GM21447 (cell line): ENCODE measurements at regions not wholly inside any gene's neighbourhood (a gene's known extent, or its start where the extent isn't known, plus 50 kb on each side); places are given as distances from the start of the nearest gene placed in this dataset.
"Not testable (repeated sequence)": the region's sequence is repeated elsewhere in the genome, so short reads cannot be mapped to it uniquely, and the experiment has no call there.

Experiments used
- ATAC-seq: cut with Tn5 transposase; IDR thresholded peaks from one replicate; pipeline ENCODE4 v1.9.1; 2021; ENCODE audit not compliant: unreplicated experiment

DNA sequence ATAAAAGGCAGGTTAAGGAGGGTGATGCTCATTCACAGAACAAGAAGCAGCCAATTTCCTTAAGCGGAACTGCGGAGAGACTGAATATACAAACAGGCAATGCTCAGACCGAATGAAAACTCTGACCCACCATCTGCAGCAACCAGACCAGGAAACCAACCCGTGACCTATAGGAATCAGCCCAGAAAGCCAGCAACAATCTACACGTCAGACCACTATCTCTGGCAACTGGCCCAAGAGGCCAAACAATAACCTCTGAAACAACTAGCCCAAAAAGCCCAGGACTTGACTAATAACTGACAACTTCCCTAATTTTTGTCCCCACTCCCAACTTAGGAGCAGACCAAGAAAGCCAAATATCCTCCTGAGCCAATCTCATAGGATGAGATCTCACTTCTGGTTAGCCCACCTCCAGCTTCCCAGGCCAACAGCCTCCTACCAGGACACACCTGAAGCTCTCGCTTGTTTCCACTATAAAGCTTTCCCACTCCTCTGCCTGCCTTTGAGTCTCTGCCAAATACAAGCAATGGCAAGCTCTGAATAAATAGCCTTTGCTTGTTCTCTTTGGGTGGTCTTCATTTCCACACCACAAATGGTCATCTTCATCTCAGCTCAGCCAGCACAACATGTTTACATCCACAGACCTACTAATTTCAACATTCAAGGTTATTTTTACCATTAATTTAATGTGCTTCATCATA, 168.5 kb downstream of the HSD17B3 start:
- no peak for ATAC-seq

DNA sequence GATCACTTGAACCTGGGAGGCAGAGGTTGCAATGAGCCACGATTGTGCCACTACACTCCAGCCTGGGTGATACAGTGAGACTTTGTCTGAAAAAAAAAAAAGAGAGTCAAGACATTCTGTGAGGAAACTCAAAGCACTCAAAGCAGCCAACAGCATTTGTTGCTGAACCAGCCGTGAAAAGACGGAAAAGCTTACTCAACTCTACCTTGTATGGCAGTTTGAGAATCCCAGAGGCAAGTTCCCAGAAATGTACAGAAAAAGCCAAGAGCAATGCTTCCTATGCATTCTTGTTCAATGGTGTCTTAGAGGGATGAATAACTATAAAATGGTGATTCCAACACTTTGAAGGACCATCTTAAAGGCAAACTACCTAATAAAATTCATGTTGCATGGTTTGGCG, 170.2 kb downstream of the HSD17B3 start:
- ATAC-seq: no peak

DNA sequence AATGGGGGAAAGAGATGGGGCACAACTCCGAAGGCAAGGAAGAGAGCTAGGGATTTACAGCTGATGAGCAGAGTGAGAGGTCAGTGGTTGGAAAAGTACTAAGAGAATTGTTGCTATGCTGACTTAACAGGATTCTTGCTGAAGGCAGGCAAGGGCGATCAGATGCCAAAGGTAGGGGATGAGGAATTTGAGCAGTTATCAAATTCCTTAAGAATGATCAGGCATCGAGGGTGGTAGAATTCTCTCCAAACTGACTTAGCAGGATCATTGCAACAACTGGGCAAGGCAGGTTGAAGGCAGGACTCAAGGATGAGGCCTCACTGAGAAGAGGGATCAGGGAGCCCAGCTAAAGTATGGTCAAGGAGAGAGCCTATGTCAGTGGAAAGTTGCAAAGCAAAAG, 171.0 kb downstream of the HSD17B3 start:
- ATAC-seq: no peak

DNA sequence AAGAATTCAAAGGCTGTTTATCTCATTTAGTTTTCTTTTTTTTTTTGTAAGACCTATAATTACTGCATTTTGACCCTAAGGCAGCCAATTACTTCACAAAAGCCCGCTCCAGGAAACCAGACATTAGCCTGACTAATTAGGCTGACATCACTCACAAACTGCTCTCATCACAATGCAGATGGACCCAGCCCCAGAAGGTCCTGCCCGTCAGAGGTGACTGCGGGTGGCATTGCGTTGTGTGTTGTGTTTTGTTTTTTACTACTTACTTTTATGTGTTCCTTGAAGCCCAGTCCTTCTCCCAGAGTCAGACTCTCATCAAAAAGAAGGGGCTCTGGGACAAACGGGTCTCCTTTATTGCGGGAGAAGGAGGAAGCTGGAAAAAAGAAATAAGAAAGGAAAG, 172.2 kb downstream of the HSD17B3 start:
- no peak for ATAC-seq

DNA sequence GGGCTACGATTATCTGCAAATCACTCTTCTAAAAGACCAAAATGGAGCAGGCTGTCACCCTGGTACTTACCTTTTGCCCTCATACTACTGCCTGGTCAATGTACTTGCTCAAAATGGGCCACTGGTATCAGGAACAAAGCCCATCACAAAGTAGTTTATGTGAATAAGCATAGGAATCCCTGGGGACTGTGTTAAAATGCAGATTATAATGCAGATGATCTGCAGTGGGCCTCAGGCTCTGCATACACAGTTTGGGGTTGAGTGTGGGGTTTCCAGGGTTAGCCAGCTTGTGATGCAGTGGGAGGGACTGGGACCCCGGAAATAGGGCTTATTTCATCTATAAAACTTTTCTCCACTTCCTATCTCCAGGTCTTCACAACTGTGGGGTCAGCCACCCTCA, 173.1 kb downstream of the HSD17B3 start:
- ATAC-seq: no peak

DNA sequence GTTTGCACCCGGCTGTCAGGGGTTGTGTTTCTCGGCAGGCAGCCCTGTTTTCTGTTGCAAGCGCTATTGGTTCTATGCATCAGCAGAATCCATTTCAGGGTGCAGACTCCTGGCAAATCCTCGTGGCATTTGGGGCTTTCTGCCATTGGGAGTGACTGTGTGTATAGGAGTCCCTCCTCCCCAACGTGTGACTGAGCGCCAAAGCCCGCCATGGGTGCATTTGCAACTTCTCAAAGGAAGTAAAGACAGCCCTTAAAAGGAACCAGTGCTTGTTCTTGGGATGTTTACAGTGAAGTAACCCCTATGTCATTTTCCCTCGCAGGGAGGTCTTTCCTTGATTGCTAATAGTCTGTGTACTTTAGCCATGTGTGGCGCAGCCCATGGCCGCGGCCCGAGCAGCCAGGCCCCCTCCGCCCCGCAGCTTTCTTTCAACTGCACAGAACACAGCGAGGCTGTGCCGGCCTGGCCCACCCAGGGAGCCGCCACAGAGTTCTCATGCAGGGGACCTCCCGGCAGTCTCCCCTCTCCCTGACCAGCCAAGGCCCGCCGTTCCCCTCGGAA, 175.6 kb downstream of the HSD17B3 start:
- ATAC-seq: no peak

DNA sequence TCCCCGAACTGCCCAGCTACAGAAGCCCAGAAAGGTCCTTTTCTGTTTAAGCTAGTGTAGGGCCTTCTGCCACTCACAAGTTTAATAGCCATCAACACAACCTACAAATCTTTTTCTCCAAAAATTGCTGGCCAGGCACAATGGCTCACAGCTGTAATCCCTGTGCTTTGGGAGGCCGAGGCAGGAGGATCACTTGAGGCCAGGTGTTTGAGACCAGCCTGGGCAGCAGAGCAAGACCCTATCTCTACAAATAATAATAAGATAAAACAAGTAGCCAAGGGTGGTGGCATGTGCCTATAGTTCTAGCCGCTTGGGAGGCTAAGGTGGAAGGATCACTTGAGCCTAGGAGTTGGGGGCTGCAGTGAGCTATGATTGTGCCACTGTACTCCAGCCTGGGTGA, 176.4 kb downstream of the HSD17B3 start:
- no peak for ATAC-seq

DNA sequence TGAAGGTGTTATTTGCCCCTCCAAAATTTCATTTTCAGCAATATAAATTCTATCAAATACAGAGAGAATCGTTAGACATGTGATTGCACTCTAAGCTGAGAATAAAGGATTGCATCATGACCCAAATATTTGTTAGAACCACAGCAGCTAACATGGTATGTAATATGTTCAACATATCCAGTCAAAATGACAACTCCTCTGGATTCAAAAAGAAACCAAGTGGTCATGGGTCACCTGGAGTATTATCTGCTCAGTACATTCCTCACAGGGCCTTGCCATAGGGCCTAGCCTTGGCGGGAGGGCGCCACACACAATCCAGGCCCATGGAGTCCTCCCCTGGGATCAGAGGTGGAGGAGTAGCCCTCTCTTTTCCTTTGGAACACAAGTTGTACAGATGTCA, 179.2 kb downstream of the HSD17B3 start:
- ATAC-seq: no peak

DNA sequence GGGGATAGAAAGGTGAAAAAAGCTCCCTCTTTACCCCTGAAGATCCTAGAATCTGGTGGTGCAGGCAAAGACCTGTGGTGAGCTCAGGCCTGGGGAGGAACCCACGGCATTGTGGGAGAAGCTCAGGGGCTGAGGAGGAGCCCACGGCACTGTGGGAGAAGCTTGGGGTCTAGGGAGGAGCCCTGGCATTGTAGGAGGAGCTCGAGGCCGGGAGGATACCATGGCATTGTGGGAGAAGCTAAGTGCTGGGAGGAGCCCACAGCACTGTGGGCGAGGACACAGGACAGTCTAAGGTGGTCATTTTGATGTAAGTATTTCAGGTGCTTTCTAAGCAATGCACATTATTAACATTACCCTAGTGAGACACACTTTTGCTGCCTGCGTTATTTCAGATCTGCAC, 179.7 kb downstream of the HSD17B3 start:
- no peak for ATAC-seq

DNA sequence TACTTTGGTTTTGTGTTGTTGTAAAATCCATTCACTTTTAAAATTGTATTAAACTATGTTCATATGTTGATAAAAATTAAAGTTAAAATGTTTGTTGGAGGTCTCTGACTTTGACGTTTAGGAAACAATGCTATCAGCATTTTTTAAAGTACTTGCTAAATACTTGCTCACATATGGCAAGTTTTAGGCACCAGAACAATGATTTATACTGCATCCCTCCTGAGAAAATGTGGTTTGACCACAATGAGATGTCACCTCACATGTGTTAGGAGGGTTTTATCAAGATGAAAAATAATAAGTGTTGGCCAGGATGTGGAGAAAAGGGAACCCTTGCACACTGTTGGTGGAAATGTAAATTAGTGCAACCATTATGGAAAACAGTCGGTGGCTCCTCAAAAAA, 180.8 kb downstream of the HSD17B3 start:
- ATAC-seq: no peak

DNA sequence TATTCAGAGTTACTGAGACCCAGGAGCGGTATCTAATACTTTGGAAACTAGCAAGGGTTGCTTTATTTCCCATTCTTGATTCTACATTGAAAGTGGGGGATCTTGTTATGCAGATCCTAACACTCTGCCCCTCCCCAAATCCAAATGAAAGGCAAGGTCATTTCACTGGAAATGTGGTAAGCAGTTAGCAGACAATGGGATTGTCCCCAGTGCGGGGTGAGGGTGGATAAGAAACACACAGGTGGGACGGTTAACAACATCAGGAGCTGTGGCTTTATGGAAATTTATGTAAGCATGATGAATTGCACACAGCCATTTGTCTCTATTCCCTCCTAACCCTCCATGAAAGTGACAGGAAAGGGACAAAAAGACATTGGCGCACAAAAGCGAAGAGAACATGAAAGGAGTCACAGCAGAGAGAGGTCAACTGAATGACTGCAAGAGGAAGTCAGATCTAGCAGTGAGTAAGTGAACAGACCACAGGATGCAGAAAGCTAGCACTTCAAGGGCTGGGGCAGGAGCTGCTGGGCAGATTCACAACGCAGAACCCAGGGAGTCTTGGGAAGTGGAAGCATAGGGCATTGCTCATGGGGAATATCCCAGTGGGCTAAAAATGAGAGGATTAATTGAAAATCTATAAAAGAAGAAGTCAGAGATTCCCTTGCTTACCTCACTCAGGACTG, 184.4 kb downstream of the HSD17B3 start:
- no peak for ATAC-seq

DNA sequence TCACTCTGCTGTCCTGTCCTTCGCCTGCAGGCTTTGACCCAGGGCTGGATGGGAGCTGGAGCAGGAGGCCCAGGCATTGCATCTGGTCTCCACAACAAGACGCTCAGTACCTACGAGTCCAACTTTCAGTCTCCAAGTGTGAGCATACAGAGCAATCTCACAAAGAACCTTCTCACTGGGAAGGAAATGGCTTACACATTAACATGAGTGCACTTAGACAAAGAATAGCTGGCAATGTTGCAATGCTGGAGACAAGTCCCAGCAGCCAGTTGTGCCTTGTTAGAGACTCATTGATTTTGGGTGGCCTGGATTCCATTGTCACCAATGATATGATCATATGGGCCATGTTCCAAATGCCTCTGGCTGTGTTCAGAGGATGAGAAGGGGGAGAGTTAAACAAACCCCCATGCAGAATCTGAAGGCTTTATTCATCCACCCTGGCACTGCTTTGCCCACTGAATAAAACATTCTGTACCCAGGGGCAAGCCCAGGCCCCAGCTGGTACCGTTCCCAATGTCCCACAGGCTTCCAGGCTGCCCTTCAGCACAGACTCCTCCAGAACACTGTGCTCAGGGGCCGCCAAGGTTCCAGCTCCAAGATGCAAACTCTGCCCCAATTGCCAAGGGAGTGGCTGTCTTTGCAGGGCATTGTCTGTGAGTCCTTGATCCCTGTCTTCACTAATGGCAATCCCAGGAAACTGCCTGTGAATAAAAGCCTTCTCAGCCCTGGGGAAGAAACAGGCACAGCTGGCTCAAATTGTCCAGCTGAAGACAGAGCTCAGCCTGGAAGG, 185.5 kb downstream of the HSD17B3 start:
- ATAC-seq: no peak

DNA sequence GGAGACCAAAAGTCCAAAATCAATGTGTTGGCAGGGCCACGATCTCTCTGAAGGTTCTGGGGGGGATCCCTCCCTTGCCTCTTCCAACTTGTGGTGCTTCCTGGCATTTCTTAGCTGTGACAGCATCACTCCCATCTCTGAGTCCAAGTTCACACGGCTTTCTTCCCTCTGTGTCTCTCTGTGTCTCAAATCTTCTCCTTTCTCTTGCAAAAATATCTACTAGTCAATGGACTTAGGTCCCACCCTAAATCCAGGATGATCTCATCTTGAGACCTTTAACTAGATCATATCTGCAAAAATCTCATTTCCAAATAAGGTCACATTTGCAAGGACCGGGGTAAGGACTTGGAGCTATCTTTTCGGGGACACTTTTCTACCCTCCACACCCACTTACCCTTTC, 186.1 kb downstream of the HSD17B3 start:
- ATAC-seq: no peak

DNA sequence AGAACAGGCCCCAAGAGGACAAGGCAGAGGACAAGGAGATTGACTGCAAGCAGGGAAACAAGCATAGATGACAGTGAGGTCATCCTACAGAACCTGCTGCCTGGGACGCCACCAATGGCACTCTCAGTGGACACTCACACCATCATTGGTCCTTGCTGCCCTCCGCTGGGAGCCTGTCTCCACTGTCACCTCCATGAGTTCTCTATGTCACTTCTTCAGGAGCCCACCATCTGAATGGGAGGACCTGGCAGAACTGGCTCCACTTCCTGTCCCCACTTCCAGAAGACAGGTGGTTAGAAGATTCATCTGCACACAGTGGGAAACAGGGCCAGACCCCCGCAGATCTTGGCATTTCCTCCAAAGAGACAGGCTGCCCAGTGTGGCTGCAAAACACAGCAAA, 188.9 kb downstream of the HSD17B3 start:
- no peak for ATAC-seq

DNA sequence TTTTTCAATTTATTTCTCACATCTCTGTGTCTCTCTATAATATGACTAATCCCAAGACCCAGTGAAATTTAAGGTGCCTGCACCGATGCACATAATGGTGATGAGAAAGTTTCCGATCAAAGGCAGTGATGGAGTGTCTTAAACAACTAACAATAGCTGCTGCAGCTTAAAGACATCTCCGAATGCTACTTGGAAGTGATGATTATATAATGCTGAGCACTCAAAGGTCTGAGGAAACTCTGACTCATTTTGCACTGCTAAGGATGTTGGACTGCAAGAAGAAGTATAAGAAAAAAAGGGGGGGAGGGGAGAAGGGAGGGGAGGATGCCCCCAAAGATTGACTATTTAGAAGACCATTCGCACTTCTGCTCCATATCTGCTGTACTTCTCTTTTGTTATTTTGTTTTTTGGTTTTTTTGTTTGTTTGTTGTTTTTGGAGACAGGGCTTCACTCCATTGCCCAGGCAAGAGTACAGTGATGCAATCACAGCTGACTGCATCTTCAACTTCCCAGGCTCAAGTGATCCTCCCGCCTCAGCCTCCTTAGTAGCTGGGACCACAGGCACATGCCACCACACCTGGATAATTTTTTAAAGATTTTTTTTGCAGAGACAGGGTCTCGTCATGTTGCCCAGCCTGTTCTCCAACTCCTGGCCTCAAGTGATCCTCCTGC, 192.2 kb downstream of the HSD17B3 start:
- ATAC-seq: no peak

DNA sequence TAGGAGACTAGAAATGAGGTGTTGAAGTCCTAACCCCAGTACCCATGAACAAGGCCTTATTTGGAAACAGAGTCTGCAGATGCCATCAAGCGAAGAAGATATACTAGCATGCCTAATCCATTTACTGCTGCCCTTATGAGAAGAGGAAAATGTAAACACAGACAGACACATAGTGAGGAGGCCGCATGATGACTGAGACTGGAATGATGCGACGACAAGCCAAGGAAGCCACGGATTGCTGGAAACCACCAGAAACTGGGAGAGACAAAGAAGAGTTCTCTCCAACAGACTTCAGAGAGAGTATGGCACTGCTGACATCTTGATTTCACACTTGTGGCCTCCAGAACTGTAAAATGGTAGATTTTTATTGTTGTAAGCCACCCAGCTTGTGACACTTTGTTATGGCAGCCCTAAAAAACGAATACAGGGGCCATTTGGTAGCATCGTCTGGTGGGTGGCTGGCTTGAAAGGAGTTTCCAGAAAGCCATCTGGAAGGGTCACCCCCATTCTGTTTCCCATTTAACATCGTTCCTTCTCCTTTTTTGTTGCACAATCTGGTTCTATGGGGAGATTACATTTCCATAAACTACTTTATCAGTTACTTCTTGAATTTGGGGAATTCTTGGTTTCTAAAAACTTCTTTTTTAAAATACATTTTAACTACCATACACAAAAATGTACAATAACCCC, 193.1 kb downstream of the HSD17B3 start:
- no peak for ATAC-seq

DNA sequence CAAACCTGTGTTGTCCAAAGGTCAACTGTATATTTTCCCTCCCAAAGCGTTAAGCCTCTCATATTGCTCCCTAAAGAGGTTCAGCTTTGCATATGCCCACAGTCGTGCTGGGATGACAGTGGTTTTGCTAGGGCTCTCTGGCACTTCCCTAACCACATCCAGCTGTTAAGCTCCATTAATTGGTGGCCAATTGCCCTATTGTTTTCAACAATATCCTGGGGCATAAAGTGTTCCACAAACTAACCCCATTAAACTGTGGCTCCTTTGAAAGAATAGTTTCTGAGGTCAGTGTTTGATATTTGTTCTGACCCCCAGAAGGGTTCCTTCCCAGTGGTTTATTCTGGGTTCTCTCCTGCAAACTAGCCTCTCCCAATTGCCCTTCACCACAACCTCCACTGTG, 194.5 kb downstream of the HSD17B3 start:
- ATAC-seq: no peak

DNA sequence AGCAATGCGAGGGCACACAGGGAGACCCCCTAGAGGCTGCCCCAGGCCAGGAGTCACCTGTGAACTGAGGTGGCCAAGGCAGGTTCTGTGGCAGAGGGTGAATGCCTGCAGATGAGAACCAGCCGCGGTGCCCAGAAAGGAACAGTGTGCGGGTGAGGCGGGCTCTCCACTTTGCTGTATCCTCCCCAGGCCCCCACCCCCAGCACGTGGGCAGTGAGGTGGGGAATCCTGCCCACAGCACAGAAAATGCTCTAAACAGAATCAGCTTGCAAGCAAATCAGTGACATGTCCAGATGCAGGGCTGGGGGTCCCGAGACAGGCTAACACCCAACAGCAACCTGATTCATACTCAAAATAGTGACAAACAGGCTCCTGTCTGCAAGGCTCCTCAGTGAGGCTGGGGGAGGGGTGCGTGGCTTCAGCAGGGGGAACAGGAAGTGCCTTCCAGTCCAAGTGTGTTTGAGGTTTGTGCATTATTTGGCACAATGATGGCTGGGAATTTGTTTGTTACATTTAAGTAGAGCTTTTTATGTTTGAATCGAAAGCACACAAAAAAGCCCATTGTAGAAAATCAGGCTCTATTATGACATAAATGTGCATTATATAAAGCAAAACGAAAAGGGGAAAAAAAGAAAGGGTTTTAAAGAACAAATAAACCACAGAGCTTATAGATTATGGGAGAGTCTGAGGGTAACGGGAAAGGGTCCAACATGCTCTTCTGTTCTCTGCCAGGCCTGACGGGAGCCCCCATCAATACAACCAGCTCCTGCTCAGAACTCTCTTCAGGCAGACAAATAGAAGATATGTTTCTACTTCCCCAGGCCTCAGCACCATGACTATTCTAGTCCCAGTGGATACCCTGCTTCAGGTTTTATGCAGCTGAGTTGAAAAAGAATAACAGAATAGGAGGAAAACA, 201.3 kb downstream of the HSD17B3 start:
- ATAC-seq: no peak

DNA sequence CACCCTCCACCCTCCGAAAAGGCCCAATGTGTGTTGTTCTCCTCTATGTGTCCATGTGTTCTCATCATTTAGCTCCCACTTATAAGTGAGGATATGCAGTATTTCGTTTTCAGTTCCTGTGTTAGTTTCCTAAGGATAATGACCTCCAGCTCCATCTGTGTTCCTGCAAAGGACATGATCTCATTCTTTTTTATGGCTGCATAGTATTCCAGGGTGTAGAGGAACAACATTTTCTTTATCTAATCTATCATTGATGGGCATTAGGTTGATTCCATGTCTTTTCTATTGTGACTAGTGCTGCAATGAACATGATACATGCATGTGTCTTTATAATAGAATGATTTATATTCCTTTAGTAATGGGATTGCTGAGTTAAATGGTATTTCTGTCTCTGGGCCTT, 211.3 kb downstream of the HSD17B3 start:
- ATAC-seq: not testable (repeated sequence)
